ENCODE measurements at regions not wholly inside any gene's neighbourhood (a gene's known extent, or its start where the extent isn't known, plus 50 kb on each side); places are given as distances from the start of the nearest gene placed in this dataset.

GRCh38 chr3:76585794-76586392, 454.0 kb upstream of the ROBO2 start (continued):
- TF ChIP-seq CSRNP3 (CRISPR knock-in tag; IDR thresholded peaks at IDR 0.05) = no peak

GRCh38 chr3:76586471-76586870, 453.4 kb upstream of the ROBO2 start:
- TF ChIP-seq ISL1 (CRISPR knock-in tag; IDR thresholded peaks at IDR 0.05) = no peak
- no peak for TF ChIP-seq BACH2 (CRISPR knock-in tag; IDR thresholded peaks at IDR 0.05; ENCODE audit: borderline replicate concordance)
- TF ChIP-seq ARNTL (CRISPR knock-in tag; IDR thresholded peaks at IDR 0.05; ENCODE audit: borderline replicate concordance, low read depth) = no peak
- TF ChIP-seq PPARA (CRISPR knock-in tag; IDR thresholded peaks at IDR 0.05; ENCODE audit: borderline replicate concordance) = no peak
- TF ChIP-seq ZFP3 (CRISPR knock-in tag; IDR thresholded peaks at IDR 0.05) = no peak
- no peak for TF ChIP-seq TOX (CRISPR knock-in tag; IDR thresholded peaks at IDR 0.05; ENCODE audit: borderline replicate concordance)
- TF ChIP-seq ZC3H10 (CRISPR knock-in tag; IDR thresholded peaks at IDR 0.05) = no peak
- no peak for TF ChIP-seq PATZ1 (CRISPR knock-in tag; IDR thresholded peaks at IDR 0.05; ENCODE audit: borderline replicate concordance)
- no peak for TF ChIP-seq ZNF70 (CRISPR knock-in tag; IDR thresholded peaks at IDR 0.05)
- no peak for TF ChIP-seq POU6F1 (CRISPR knock-in tag; IDR thresholded peaks at IDR 0.05; ENCODE audit: borderline replicate concordance, low read depth)
- TF ChIP-seq CSDC2 (CRISPR knock-in tag; IDR thresholded peaks at IDR 0.05) = no peak
- TF ChIP-seq ZNF8 (CRISPR knock-in tag; IDR thresholded peaks at IDR 0.05) = no peak
- TF ChIP-seq CSRNP3 (CRISPR knock-in tag; IDR thresholded peaks at IDR 0.05) = no peak
- no peak for TF ChIP-seq CREB5 (CRISPR knock-in tag; IDR thresholded peaks at IDR 0.05; ENCODE audit: low read depth)
- TF ChIP-seq GLIS3 (CRISPR knock-in tag; IDR thresholded peaks at IDR 0.05) = no peak
- no peak for TF ChIP-seq RARB (CRISPR knock-in tag; IDR thresholded peaks at IDR 0.05)
- TF ChIP-seq TSHZ2 (CRISPR knock-in tag; IDR thresholded peaks at IDR 0.05) = no peak
- no peak for TF ChIP-seq ZNF565 (CRISPR knock-in tag; conservative IDR thresholded peaks at IDR 0.05; ENCODE audit: low read depth)
- no peak for TF ChIP-seq ESRRG (CRISPR knock-in tag; IDR thresholded peaks at IDR 0.05)
- ATAC-seq = no peak

GRCh38 chr3:76610150-76610549, 429.7 kb upstream of the ROBO2 start:
- no peak for ATAC-seq
- TF ChIP-seq ZFP30 (CRISPR knock-in tag; IDR thresholded peaks at IDR 0.05) (no peak), BACH2 (CRISPR knock-in tag; IDR thresholded peaks at IDR 0.05; ENCODE audit: borderline replicate concordance) (no peak), ZFP3 (CRISPR knock-in tag; IDR thresholded peaks at IDR 0.05) (no peak), SNAI2 (CRISPR knock-in tag; IDR thresholded peaks at IDR 0.05) (no peak), PATZ1 (CRISPR knock-in tag; IDR thresholded peaks at IDR 0.05; ENCODE audit: borderline replicate concordance) (no peak), ESRRG (CRISPR knock-in tag; IDR thresholded peaks at IDR 0.05) (no peak), ZC3H10 (CRISPR knock-in tag; IDR thresholded peaks at IDR 0.05) (no peak), GLIS3 (CRISPR knock-in tag; IDR thresholded peaks at IDR 0.05) (no peak), TOX (CRISPR knock-in tag; IDR thresholded peaks at IDR 0.05; ENCODE audit: borderline replicate concordance) (no peak), PPARA (CRISPR knock-in tag; IDR thresholded peaks at IDR 0.05; ENCODE audit: borderline replicate concordance) (no peak), ZNF70 (CRISPR knock-in tag; IDR thresholded peaks at IDR 0.05) (no peak), RARB (CRISPR knock-in tag; IDR thresholded peaks at IDR 0.05) (no peak), TCF4 (CRISPR knock-in tag; IDR thresholded peaks at IDR 0.05; ENCODE audit: borderline replicate concordance) (no peak), POU6F1 (CRISPR knock-in tag; IDR thresholded peaks at IDR 0.05; ENCODE audit: borderline replicate concordance, low read depth) (no peak), ZNF565 (CRISPR knock-in tag; conservative IDR thresholded peaks at IDR 0.05; ENCODE audit: low read depth) (no peak), CSDC2 (CRISPR knock-in tag; IDR thresholded peaks at IDR 0.05) (no peak), ISL1 (CRISPR knock-in tag; IDR thresholded peaks at IDR 0.05) (no peak)

Measured in SK-N-SH treated with all-trans-retinoic acid at 6 μM for 48 hours (cell line).